ENCODE measurements at regions not wholly inside any gene's neighbourhood (a gene's known extent, or its start where the extent isn't known, plus 50 kb on each side); places are given as distances from the start of the nearest gene placed in this dataset.

- TF ChIP-seq CTCF (IDR thresholded peaks at IDR 0.05) (no peak), POLR2A (IDR thresholded peaks at IDR 0.05) (no peak)
Measured at GRCh38 chr7:27419581-27420177, 177.1 kb downstream of the EVX1 start.

Data from adrenal gland (tissue), 5 donors.